ENCODE measurements at regions not wholly inside any gene's neighbourhood (a gene's known extent, or its start where the extent isn't known, plus 50 kb on each side); places are given as distances from the start of the nearest gene placed in this dataset.
"Not testable (repeated sequence)": the region's sequence is repeated elsewhere in the genome, so short reads cannot be mapped to it uniquely, and the experiment has no call there.

DNA sequence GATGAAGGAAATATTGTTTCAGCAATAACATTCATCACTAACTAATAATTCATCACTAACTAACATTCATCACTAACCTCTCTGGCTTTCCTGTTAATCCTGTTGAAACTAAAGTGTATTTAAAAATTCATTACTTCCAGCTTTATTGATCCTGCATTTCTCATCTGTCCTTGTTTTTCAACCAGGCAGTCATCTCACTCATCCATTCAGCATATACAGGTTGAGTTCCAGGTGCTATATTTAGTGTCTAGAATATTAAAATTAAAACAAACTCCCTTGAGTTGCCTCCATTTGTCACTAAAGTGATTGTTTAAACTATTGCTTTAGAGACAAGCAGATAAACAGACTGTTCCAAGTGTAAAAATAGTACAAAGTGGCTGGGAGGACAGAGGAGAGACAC, 58.1 kb downstream of the ATXN7L3B start:
- no peak for DNase-seq (ENCODE audit: low spot score)
- no peak overlapping the region for H3K4me3 Mint-ChIP-seq
- H3K9me3 Mint-ChIP-seq: peaks cover 7% of the 10 kb centered on the region
- no peaks in the 10 kb centered on the region for H3K36me3 Mint-ChIP-seq (ENCODE audit: low read depth)
- no peaks in the 10 kb centered on the region for H3K27me3 Mint-ChIP-seq (ENCODE audit: low read depth)
- no peaks in the 10 kb centered on the region for H3K4me1 Mint-ChIP-seq (ENCODE audit: low read depth)
- no peak overlapping the region for H3K27ac Mint-ChIP-seq

DNA sequence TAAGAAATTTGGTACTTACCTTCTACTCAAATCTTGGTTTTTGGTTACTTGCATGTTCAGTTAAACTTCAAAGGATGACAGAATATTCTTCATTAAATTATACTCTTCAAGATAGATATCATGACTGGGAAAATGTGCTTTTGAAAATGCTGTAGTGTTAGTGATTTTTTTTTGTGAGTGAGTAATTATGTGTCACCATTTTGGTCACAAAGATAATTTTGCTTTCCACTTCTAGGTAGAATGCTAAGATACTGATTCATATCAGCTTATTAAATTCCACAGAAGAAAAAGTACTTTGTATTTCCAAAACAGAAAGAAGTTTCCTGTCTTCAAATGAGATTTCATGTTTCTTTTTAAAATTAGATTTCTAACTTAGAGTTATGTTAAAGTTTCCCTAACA, 61.2 kb downstream of the ATXN7L3B start:
- no peak overlapping the region for H3K27ac Mint-ChIP-seq
- DNase-seq (ENCODE audit: low spot score): no peak
- no peaks in the 10 kb centered on the region for H3K36me3 Mint-ChIP-seq (ENCODE audit: low read depth)
- no peaks in the 10 kb centered on the region for H3K4me1 Mint-ChIP-seq (ENCODE audit: low read depth)
- H3K9me3 Mint-ChIP-seq: peaks cover 7% of the 10 kb centered on the region
- H3K4me3 Mint-ChIP-seq: no peak overlapping the region
- H3K27me3 Mint-ChIP-seq (ENCODE audit: low read depth): no peaks in the 10 kb centered on the region

DNA sequence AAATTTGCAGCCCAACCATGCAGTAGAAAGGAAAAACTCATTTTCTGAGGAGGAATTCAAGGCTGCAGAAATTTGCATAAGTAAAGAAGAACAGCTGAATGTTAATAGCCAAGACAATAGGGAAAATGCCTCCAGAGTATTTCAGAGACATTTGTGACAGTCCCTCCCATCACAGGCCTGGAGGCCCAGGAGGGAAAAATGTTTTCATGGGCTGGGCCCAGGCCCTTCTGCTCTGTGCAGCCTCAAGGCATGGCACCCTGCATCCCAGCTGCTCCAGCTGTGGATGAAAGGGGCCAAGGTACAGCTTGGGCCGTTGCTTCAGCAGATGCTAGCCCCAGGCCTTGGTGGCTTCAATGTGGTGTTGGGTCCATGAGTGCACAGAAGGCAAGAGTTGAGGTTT, 62.3 kb downstream of the ATXN7L3B start:
- peaks cover 7% of the 10 kb centered on the region for H3K9me3 Mint-ChIP-seq
- H3K36me3 Mint-ChIP-seq (ENCODE audit: low read depth): no peaks in the 10 kb centered on the region
- H3K4me3 Mint-ChIP-seq: no peak overlapping the region
- H3K27ac Mint-ChIP-seq: no peak overlapping the region
- H3K27me3 Mint-ChIP-seq (ENCODE audit: low read depth): no peaks in the 10 kb centered on the region
- DNase-seq (ENCODE audit: low spot score): no peak
- H3K4me1 Mint-ChIP-seq (ENCODE audit: low read depth): no peaks in the 10 kb centered on the region

DNA sequence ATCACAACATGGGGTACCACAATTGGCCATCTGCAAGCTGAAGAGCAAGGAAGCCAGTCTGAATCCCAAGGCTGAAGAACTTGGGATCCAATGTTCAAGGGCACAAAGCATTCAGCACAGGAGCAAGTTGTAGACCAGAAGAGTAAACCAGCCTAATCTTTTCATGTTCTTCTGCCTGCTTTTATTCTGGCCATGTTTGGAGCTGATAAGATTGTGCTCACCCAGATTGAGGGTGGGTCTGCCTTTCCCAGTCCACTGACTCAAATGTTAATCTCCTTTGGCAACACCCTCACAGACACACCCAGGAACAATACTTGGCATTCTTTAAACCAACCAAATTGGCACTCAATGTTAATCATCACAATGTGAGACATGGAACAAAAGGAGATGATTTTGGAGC, 63.2 kb downstream of the ATXN7L3B start:
- H3K4me1 Mint-ChIP-seq (ENCODE audit: low read depth); DNase-seq (ENCODE audit: low spot score); H3K27me3 Mint-ChIP-seq (ENCODE audit: low read depth); H3K4me3 Mint-ChIP-seq; H3K9me3 Mint-ChIP-seq; H3K36me3 Mint-ChIP-seq (ENCODE audit: low read depth); H3K27ac Mint-ChIP-seq: not testable (repeated sequence)

DNA sequence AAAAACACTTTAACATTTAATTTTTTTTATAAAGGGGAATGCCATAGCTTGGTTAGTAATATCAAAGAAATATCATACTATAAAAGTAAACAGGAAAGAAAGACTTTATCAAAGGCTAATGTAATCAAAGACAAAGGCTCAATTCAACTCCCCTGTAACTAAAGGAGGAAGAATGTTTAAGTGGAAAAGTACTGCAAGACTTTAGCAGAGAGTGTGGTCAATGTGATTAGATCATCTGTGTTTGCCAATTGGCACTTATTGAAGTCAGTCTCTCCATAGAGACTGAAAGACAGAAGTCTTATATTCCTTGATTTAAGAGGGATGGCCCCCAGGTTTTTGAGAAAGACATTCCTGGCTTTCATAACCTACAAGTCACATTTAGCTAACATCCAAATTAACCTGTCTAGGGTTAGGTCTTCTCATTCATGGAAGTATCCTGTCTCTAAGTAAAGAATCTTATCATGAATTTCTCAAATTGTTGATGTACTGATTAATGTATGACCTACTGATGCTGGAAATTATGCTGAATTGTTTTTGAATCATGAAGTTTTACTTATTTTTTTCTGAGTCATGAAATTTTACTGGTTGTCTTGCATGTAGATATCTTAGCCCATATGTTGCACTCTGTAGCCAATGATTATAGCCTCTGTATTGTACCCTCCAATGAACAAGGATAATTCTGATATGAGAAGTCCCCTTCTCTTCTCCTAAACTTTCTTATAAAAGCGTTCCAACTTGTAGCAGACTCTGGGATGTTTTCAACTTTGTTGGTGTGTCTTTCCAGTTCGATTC, 65.4 kb downstream of the ATXN7L3B start:
- no peak for DNase-seq (ENCODE audit: low spot score)
- Mint-ChIP-seq H3K4me3 (no peak overlapping the region), H3K9me3 (peaks cover 7% of the 10 kb centered on the region), H3K4me1 (ENCODE audit: low read depth) (no peaks in the 10 kb centered on the region), H3K27me3 (ENCODE audit: low read depth) (no peaks in the 10 kb centered on the region), H3K36me3 (ENCODE audit: low read depth) (no peaks in the 10 kb centered on the region), H3K27ac (no peak overlapping the region)

DNA sequence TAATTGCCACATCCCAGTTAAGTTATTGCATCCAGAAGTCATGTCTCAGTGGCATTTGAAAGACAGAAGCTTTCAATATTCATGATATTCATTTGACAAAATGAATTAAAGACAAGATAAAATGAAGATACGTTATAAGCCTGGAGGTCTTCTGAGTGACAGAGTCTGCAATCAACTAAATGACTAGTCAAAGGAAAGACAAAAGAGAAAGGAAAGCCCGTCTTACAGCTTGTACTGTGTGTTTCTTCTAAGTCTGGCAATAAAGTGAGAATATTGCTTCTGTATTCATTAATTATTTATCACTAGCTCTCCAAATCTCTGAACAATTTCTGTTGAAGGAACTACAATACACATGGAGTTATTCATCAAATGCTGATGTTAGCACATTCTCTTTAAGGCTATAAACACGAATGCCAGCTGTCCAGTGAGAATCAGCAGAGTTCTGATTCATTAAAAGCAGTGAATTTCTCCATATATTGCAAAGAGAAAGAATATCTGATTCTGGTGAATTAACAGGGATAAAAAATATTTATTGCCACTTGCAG, 70.7 kb downstream of the ATXN7L3B start:
- Mint-ChIP-seq H3K9me3 (no peaks in the 10 kb centered on the region), H3K4me3 (no peak overlapping the region), H3K36me3 (ENCODE audit: low read depth) (no peaks in the 10 kb centered on the region), H3K27ac (no peak overlapping the region), H3K27me3 (ENCODE audit: low read depth) (no peaks in the 10 kb centered on the region), H3K4me1 (ENCODE audit: low read depth) (no peaks in the 10 kb centered on the region)
- no peak for DNase-seq (ENCODE audit: low spot score)

DNA sequence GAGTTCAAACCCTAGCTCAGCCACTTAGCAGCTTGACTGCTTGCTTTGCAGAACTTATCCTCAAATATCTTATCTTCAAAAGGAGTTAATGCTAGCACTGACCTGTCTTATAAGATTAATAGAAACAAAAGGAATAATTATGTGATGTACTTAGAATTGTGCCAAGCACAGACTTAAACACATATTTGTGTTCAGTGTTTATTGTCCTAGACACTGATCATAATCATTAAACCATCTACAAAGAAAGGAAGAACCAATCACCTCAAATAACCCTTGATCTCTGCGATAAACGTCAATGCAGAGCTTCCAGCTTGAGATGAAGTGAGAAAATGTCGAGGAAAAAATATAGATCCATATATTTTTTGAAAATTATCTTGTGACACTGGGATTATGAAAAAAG, 73.1 kb downstream of the ATXN7L3B start:
- Mint-ChIP-seq H3K36me3 (ENCODE audit: low read depth) (no peaks in the 10 kb centered on the region), H3K27me3 (ENCODE audit: low read depth) (no peaks in the 10 kb centered on the region), H3K9me3 (no peaks in the 10 kb centered on the region), H3K4me1 (ENCODE audit: low read depth) (no peaks in the 10 kb centered on the region), H3K27ac (no peak overlapping the region), H3K4me3 (no peak overlapping the region)
- no peak for DNase-seq (ENCODE audit: low spot score)

DNA sequence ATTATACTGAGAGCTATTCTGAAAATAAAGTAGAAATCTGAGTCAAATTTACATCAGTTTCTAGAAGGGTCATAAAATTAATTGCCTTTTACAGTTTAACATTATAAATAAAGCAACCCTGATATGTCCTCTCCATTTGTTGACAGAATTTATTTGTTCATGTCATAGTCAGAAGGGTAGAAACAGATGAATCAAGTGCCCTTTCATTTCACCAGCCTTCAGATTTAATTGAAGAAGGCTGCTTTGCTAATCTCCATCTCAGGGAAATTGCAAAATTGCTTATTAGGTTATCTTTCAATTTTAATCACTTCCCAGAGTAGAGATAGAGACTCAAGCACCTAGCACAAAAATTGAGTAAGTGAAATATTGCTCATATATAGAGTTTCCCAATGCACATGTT, 76.8 kb downstream of the ATXN7L3B start:
- Mint-ChIP-seq H3K4me3 (no peak overlapping the region), H3K4me1 (ENCODE audit: low read depth) (no peaks in the 10 kb centered on the region), H3K27ac (no peak overlapping the region), H3K27me3 (ENCODE audit: low read depth) (no peaks in the 10 kb centered on the region), H3K36me3 (ENCODE audit: low read depth) (no peaks in the 10 kb centered on the region), H3K9me3 (no peaks in the 10 kb centered on the region)
- no peak for DNase-seq (ENCODE audit: low spot score)

DNA sequence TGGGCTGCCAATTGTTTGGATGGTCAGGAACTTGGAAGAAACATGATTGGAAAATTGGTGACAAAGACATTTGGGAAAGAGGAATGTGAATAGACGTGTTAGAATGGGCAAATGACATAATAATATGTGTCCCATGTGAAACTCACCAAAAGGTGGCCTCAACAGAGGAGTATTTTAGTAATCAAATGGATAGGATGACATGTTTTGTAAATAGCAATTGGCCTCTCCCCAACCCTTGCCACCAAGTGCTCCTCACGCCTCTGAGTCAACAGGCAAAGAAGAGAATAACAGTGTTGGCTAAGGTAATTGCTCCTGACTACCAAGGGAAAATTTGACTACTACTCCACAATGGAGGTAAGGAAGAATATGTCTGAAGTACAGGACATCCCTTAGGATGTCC, 81.4 kb downstream of the ATXN7L3B start:
- no peaks in the 10 kb centered on the region for H3K27me3 Mint-ChIP-seq (ENCODE audit: low read depth)
- no peak overlapping the region for H3K4me3 Mint-ChIP-seq
- no peak overlapping the region for H3K27ac Mint-ChIP-seq
- no peaks in the 10 kb centered on the region for H3K4me1 Mint-ChIP-seq (ENCODE audit: low read depth)
- no peaks in the 10 kb centered on the region for H3K9me3 Mint-ChIP-seq
- no peaks in the 10 kb centered on the region for H3K36me3 Mint-ChIP-seq (ENCODE audit: low read depth)
- no peak for DNase-seq (ENCODE audit: low spot score)

DNA sequence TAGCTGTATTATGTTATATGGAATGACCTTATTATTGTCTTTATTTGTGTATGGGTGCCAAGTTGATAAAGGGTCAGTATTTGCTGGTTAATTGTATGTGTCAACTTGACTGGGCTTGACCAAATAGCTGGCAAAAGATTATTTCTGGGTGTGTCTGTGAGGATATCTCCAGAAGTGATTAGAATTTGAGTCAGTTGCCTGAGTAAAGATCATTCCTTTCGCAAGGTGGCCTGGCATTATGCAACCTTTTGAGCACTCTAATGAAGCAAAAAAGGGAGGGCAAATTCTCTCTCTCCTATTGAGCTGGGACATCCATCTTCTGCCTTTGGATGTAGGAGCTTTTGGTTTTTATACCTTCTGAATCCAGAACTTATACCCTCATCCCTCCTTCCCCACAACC, 82.2 kb downstream of the ATXN7L3B start:
- Mint-ChIP-seq H3K36me3 (ENCODE audit: low read depth) (no peaks in the 10 kb centered on the region), H3K4me1 (ENCODE audit: low read depth) (no peaks in the 10 kb centered on the region), H3K4me3 (no peak overlapping the region)

DNA sequence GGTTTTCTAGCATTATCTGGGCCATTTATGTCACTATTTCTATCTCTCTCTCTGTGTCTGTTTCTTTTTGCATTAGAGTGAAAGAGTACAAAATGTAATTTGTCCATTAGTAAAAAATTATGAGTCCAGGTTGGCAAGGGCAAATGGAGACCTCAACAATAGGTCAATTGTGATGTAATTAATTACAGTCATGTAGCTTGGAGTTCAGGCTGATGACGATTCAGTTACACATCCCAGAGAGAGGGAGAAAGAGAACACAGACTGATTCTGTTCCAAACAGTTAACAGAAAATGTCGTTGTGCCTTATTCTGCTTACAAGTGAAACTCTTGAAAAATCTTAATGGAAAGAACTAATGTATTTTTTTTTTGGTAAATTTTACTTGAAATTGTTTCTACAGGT, 83.3 kb downstream of the ATXN7L3B start:
- Mint-ChIP-seq H3K27ac (no peak overlapping the region), H3K4me1 (ENCODE audit: low read depth) (no peaks in the 10 kb centered on the region), H3K27me3 (ENCODE audit: low read depth) (no peaks in the 10 kb centered on the region), H3K4me3 (no peak overlapping the region), H3K9me3 (no peaks in the 10 kb centered on the region), H3K36me3 (ENCODE audit: low read depth) (no peaks in the 10 kb centered on the region)
- no peak for DNase-seq (ENCODE audit: low spot score)

More for the DNA sequence above, 82.2 kb downstream of the ATXN7L3B start:
- H3K27ac Mint-ChIP-seq: no peak overlapping the region
- H3K27me3 Mint-ChIP-seq (ENCODE audit: low read depth): no peaks in the 10 kb centered on the region
- H3K9me3 Mint-ChIP-seq: no peaks in the 10 kb centered on the region
- DNase-seq (ENCODE audit: low spot score): no peak

DNA sequence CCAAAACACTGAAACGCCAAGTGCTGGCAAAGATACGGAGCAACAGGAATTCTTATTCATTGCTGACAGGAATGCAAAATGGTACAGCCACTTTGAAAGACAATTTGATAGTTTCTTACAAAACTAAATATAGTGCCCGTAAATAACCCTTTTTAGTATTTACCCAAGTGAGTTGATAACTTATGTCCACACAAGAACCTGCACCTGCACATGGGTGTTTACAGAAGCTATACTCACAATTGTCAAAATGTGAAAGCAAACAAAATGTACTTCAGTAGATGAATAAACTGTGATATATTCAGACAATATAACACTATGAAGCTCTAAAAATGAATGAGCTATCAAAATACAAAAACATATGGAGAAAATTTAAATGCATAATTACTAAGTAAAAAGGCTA, 86.6 kb downstream of the ATXN7L3B start:
- Mint-ChIP-seq H3K4me1 (ENCODE audit: low read depth) (no peaks in the 10 kb centered on the region), H3K4me3 (no peak overlapping the region), H3K9me3 (no peaks in the 10 kb centered on the region), H3K36me3 (ENCODE audit: low read depth) (no peaks in the 10 kb centered on the region), H3K27me3 (ENCODE audit: low read depth) (no peaks in the 10 kb centered on the region), H3K27ac (no peak overlapping the region)
- DNase-seq (ENCODE audit: low spot score): no peak

DNA sequence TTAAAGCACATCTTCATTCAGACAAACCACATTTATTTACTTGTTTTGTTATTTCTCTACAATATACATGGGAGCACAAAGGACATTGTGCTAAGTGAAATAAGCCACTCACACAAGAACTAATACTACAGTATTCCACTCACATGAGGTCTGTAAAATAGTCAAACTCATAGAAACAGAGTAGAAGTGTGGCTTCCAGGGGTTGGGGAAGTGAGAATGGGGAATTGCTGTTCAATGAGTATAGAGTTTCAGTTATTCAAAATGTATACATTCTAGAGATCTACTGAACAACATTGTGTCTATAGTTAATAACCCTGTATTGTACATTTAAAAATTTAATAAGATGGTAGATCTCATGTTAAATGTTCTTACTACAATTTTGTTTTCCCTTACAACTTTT, 88.8 kb downstream of the ATXN7L3B start:
- peaks cover 9% of the 10 kb centered on the region for H3K9me3 Mint-ChIP-seq
- no peak overlapping the region for H3K27ac Mint-ChIP-seq
- no peaks in the 10 kb centered on the region for H3K4me1 Mint-ChIP-seq (ENCODE audit: low read depth)
- no peaks in the 10 kb centered on the region for H3K36me3 Mint-ChIP-seq (ENCODE audit: low read depth)
- H3K27me3 Mint-ChIP-seq (ENCODE audit: low read depth): no peaks in the 10 kb centered on the region
- H3K4me3 Mint-ChIP-seq: no peak overlapping the region
- DNase-seq (ENCODE audit: low spot score): no peak

DNA sequence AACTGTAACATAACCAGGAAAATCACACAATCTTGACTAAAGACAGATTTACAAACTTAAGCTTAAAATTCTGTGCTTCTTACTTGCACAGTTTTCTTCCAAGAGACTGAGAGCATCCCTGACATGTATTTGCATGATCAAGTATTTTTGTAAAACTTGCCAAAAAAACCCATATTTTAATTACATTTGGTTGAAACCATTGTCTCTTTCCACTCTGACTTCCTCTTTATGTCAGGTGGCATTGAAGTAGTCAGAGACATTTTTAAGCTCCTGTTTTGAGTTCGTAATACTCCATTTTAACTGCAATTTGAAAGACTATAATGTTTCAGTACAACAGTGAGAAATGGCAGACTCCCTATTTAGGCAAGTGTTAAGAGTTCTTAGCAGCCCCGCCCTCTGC, 103.6 kb downstream of the ATXN7L3B start:
- Mint-ChIP-seq H3K9me3 (no peaks in the 10 kb centered on the region), H3K36me3 (ENCODE audit: low read depth) (no peaks in the 10 kb centered on the region), H3K27me3 (ENCODE audit: low read depth) (no peaks in the 10 kb centered on the region), H3K27ac (no peak overlapping the region), H3K4me3 (no peak overlapping the region), H3K4me1 (ENCODE audit: low read depth) (no peaks in the 10 kb centered on the region)
- no peak for DNase-seq (ENCODE audit: low spot score)

DNA sequence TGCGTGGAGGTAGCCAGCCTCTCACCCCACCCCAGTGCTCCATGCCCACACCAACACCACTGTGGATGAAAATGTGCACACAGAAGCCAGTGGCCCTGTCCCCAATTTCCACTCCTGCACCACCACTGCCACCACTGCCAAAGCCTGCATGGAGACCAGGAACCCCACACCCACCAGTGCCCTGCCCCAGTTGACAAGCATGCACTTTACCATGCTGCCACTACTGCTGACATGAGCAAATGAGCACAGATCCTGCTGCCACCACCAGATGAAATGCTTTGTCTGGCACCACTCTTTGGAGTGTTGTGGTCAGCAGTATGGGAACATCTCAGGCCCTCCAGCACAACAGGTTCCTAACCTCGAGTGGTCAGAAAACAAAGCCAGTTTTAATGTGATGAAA, 104.1 kb downstream of the ATXN7L3B start:
- Mint-ChIP-seq H3K36me3 (ENCODE audit: low read depth) (no peaks in the 10 kb centered on the region), H3K9me3 (no peaks in the 10 kb centered on the region), H3K27me3 (ENCODE audit: low read depth) (no peaks in the 10 kb centered on the region), H3K27ac (no peak overlapping the region), H3K4me3 (no peak overlapping the region), H3K4me1 (ENCODE audit: low read depth) (no peaks in the 10 kb centered on the region)
- DNase-seq (ENCODE audit: low spot score): no peak

Measured in T-helper 2 cell treated with Interferon-gamma antibody and Interleukin-4, amounts not matched to agents 5 μg/mL and 100 μg/mL, for 36 hours (primary cell).